ENCODE measurements at regions not wholly inside any gene's neighbourhood (a gene's known extent, or its start where the extent isn't known, plus 50 kb on each side); places are given as distances from the start of the nearest gene placed in this dataset.
"Not testable (repeated sequence)": the region's sequence is repeated elsewhere in the genome, so short reads cannot be mapped to it uniquely, and the experiment has no call there.

- Histone ChIP-seq H3K4me1 (ENCODE audit: control insufficient read depth in 5 of 5, insufficient read depth in 5 of 5, low read length in 5 of 5) (no peaks in the 10 kb centered on the region), H3K4me3 (ENCODE audit: low read depth in 1 of 5, low read length in 5 of 5) (no peak overlapping the region), H3K9ac (ENCODE audit: low read length in 5 of 5) (no peak overlapping the region), H3K27ac (ENCODE audit: low read depth, low read length) (no peak overlapping the region), H3K36me3 (ENCODE audit: control insufficient read depth in 5 of 5, insufficient read depth in 5 of 5, low read length in 5 of 5) (no peaks in the 10 kb centered on the region), H3K9me3 (ENCODE audit: control insufficient read depth in 5 of 5, low read length in 5 of 5) (no peaks in the 10 kb centered on the region), H3K27me3 (ENCODE audit: control insufficient read depth in 5 of 5, insufficient read depth in 4 of 5, low read length in 5 of 5) (no peaks in the 10 kb centered on the region)
Measured at GRCh38 chr5:101796427-101796826, 499.7 kb downstream of the SLCO4C1 start.

DNA sequence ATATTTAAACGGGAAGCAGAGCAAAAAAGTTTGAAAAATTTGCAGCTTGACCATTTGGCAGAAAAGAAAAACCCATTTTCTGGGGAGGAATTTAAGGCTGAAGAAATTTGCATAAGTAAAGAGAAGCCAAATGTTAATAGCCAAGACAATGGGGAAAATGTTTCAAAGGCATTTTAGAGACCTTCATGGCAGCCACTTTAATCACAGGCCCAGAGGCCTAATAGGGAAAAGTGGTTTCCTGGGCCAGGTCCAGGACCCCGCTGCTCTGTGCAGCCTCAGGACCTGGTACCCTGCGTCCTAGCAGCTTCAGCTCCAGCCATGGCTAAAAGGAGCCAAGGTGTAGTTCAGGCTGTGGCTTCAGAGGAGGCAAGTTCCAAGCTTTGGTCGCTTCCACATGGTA is 507.3 kb downstream of the SLCO4C1 start:
- no peak overlapping the region for H3K9ac ChIP-seq (ENCODE audit: low read length in 5 of 5)
- no peak overlapping the region for H3K27ac ChIP-seq (ENCODE audit: low read depth, low read length)
- H3K27me3 ChIP-seq (ENCODE audit: control insufficient read depth in 5 of 5, insufficient read depth in 4 of 5, low read length in 5 of 5) = no peaks in the 10 kb centered on the region
- H3K36me3 ChIP-seq (ENCODE audit: control insufficient read depth in 5 of 5, insufficient read depth in 5 of 5, low read length in 5 of 5) = no peaks in the 10 kb centered on the region
- H3K9me3 ChIP-seq (ENCODE audit: control insufficient read depth in 5 of 5, low read length in 5 of 5) = no peaks in the 10 kb centered on the region
- no peaks in the 10 kb centered on the region for H3K4me1 ChIP-seq (ENCODE audit: control insufficient read depth in 5 of 5, insufficient read depth in 5 of 5, low read length in 5 of 5)
- no peak overlapping the region for H3K4me3 ChIP-seq (ENCODE audit: low read depth in 1 of 5, low read length in 5 of 5)

DNA sequence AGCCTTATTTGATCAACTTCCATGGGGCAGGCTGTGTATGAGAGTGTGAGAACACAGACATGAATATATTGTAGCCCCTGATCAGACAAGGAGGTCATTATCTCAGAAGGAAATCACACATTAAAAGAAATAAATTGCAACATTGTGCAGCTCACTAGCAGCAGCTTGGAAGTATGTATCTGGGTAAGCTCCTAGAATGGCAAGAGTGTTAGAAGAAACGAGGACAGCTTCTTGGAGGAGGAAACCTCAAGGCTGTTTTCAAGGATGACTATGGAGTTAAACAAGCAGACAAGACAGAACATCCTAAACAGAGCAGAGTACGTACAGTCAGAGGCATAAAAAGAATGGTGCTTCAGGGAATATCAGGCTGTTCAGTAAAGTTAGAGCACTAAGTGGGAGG is 511.0 kb downstream of the SLCO4C1 start:
- Histone ChIP-seq H3K27me3 (ENCODE audit: control insufficient read depth in 5 of 5, insufficient read depth in 4 of 5, low read length in 5 of 5) (no peaks in the 10 kb centered on the region), H3K4me1 (ENCODE audit: control insufficient read depth in 5 of 5, insufficient read depth in 5 of 5, low read length in 5 of 5) (peaks cover 0 to 7% (median 0%) of the 10 kb centered on the region in 5 donors), H3K9ac (ENCODE audit: low read length in 5 of 5) (no peak overlapping the region), H3K36me3 (ENCODE audit: control insufficient read depth in 5 of 5, insufficient read depth in 5 of 5, low read length in 5 of 5) (no peaks in the 10 kb centered on the region), H3K4me3 (ENCODE audit: low read depth in 1 of 5, low read length in 5 of 5) (no peak overlapping the region), H3K27ac (ENCODE audit: low read depth, low read length) (no peak overlapping the region), H3K9me3 (ENCODE audit: control insufficient read depth in 5 of 5, low read length in 5 of 5) (no peaks in the 10 kb centered on the region)

DNA sequence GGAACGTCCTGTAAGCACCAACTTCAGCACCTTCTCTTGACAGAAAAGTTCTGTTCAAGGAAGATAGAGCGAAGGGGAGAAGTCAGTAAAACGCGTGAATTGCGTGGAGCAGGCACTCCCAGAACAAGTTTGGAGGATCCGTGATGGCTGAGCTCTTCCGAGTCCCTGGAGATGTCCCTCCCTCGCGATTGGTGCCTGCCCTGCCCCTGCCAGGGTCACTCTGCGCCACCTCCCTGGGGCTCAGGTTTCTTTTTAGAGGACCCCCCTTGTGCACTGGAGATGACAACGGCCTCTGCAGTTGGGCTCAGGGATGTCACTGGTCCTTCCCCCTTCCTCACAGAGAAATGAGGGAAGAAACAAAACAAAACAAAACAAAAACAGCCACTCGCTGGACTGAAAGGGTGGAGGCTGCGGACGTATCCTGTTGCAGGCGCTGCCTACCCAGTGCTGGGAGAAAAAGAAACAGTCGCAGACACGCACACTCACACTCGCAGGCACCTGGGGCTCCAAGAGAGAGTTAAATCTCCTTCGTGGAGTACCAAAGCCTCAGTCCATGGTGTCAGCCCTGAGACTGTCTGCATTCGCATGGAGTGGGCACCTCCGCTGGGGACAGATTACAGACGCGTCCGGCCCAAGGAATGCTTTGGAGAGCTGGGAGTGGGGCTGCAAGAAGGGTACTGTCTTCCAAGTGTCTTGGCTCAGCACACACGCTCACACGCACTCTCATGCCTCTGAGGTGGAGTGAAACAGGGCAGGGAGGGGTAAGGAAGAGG is 512.7 kb downstream of the SLCO4C1 start:
- Histone ChIP-seq H3K4me3 (ENCODE audit: low read depth in 1 of 5, low read length in 5 of 5) (peak overlapping the region in 4 of 5 donors; percentile 44 to 77 (median 61)), H3K9ac (ENCODE audit: low read length in 5 of 5) (no peak overlapping the region), H3K27ac (ENCODE audit: low read depth, low read length) (no peak overlapping the region)

GRCh38 chr5:101782352-101783103 is 513.6 kb downstream of the SLCO4C1 start:
- Histone ChIP-seq H3K36me3 (ENCODE audit: control insufficient read depth in 5 of 5, insufficient read depth in 5 of 5, low read length in 5 of 5) (no peaks in the 10 kb centered on the region), H3K9ac (ENCODE audit: low read length in 5 of 5) (no peak overlapping the region), H3K9me3 (ENCODE audit: control insufficient read depth in 5 of 5, low read length in 5 of 5) (peaks cover 0 to 3% (median 0%) of the 10 kb centered on the region in 5 donors), H3K4me3 (ENCODE audit: low read depth in 1 of 5, low read length in 5 of 5) (peak overlapping the region in 1 of 5 donors; percentile 3), H3K27ac (ENCODE audit: low read depth, low read length) (no peak overlapping the region), H3K4me1 (ENCODE audit: control insufficient read depth in 5 of 5, insufficient read depth in 5 of 5, low read length in 5 of 5) (peaks cover 0 to 7% (median 0%) of the 10 kb centered on the region in 5 donors), H3K27me3 (ENCODE audit: control insufficient read depth in 5 of 5, insufficient read depth in 4 of 5, low read length in 5 of 5) (no peaks in the 10 kb centered on the region)

More for the DNA sequence above, 512.7 kb downstream of the SLCO4C1 start:
- no peaks in the 10 kb centered on the region for H3K27me3 ChIP-seq (ENCODE audit: control insufficient read depth in 5 of 5, insufficient read depth in 4 of 5, low read length in 5 of 5)
- H3K4me1 ChIP-seq (ENCODE audit: control insufficient read depth in 5 of 5, insufficient read depth in 5 of 5, low read length in 5 of 5) = peaks cover 0 to 7% (median 0%) of the 10 kb centered on the region in 5 donors
- no peaks in the 10 kb centered on the region for H3K36me3 ChIP-seq (ENCODE audit: control insufficient read depth in 5 of 5, insufficient read depth in 5 of 5, low read length in 5 of 5)
- H3K9me3 ChIP-seq (ENCODE audit: control insufficient read depth in 5 of 5, low read length in 5 of 5) = peaks cover 0 to 3% (median 0%) of the 10 kb centered on the region in 5 donors

DNA sequence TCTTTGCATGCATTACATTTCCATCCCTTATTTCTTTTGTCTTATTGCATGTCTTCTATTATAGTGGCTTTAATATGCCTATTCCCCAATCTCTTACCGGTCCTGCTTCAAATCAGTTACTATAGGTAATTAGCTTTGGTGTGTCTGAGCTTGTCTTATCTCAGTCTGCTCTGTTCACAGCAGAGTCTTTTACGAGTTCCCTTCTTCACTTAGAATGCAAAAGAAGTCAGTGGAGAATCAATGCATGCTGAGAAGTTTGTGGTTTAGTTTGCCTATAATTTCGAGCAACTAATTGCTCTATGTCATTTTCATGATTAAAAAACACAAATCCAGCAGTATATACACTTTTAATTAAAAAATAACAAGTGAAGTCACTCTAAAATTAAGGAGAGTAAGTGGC is 545.0 kb downstream of the SLCO4C1 start:
- Histone ChIP-seq H3K9me3 (ENCODE audit: control insufficient read depth in 5 of 5, low read length in 5 of 5) (no peaks in the 10 kb centered on the region), H3K9ac (ENCODE audit: low read length in 5 of 5) (no peak overlapping the region), H3K27me3 (ENCODE audit: control insufficient read depth in 5 of 5, insufficient read depth in 4 of 5, low read length in 5 of 5) (no peaks in the 10 kb centered on the region), H3K36me3 (ENCODE audit: control insufficient read depth in 5 of 5, insufficient read depth in 5 of 5, low read length in 5 of 5) (no peaks in the 10 kb centered on the region), H3K27ac (ENCODE audit: low read depth, low read length) (no peak overlapping the region), H3K4me3 (ENCODE audit: low read depth in 1 of 5, low read length in 5 of 5) (no peak overlapping the region), H3K4me1 (ENCODE audit: control insufficient read depth in 5 of 5, insufficient read depth in 5 of 5, low read length in 5 of 5) (no peaks in the 10 kb centered on the region)

GRCh38 chr5:101743000-101743399 is 553.1 kb downstream of the SLCO4C1 start:
- not testable (repeated sequence) for H3K4me1 ChIP-seq (ENCODE audit: control insufficient read depth in 5 of 5, insufficient read depth in 5 of 5, low read length in 5 of 5); H3K4me3 ChIP-seq (ENCODE audit: low read depth in 1 of 5, low read length in 5 of 5); H3K9me3 ChIP-seq (ENCODE audit: control insufficient read depth in 5 of 5, low read length in 5 of 5); H3K27me3 ChIP-seq (ENCODE audit: control insufficient read depth in 5 of 5, insufficient read depth in 4 of 5, low read length in 5 of 5); H3K9ac ChIP-seq (ENCODE audit: low read length in 5 of 5); H3K36me3 ChIP-seq (ENCODE audit: control insufficient read depth in 5 of 5, insufficient read depth in 5 of 5, low read length in 5 of 5); H3K27ac ChIP-seq (ENCODE audit: low read depth, low read length)

GRCh38 chr5:101728933-101729332 is 567.2 kb downstream of the SLCO4C1 start:
- Histone ChIP-seq H3K36me3 (ENCODE audit: control insufficient read depth in 5 of 5, insufficient read depth in 5 of 5, low read length in 5 of 5) (no peaks in the 10 kb centered on the region), H3K4me3 (ENCODE audit: low read depth in 1 of 5, low read length in 5 of 5) (no peak overlapping the region), H3K4me1 (ENCODE audit: control insufficient read depth in 5 of 5, insufficient read depth in 5 of 5, low read length in 5 of 5) (no peaks in the 10 kb centered on the region)

GRCh38 chr5:101721543-101721942 is 574.5 kb downstream of the SLCO4C1 start:
- H3K27ac ChIP-seq (ENCODE audit: low read depth, low read length) = no peak overlapping the region
- H3K9me3 ChIP-seq (ENCODE audit: control insufficient read depth in 5 of 5, low read length in 5 of 5) = no peaks in the 10 kb centered on the region
- no peak overlapping the region for H3K4me3 ChIP-seq (ENCODE audit: low read depth in 1 of 5, low read length in 5 of 5)
- H3K4me1 ChIP-seq (ENCODE audit: control insufficient read depth in 5 of 5, insufficient read depth in 5 of 5, low read length in 5 of 5) = no peaks in the 10 kb centered on the region
- H3K27me3 ChIP-seq (ENCODE audit: control insufficient read depth in 5 of 5, insufficient read depth in 4 of 5, low read length in 5 of 5) = no peaks in the 10 kb centered on the region
- H3K36me3 ChIP-seq (ENCODE audit: control insufficient read depth in 5 of 5, insufficient read depth in 5 of 5, low read length in 5 of 5) = no peaks in the 10 kb centered on the region
- no peak overlapping the region for H3K9ac ChIP-seq (ENCODE audit: low read length in 5 of 5)

More at GRCh38 chr5:101728933-101729332, 567.2 kb downstream of the SLCO4C1 start:
- Histone ChIP-seq H3K9ac (ENCODE audit: low read length in 5 of 5) (no peak overlapping the region), H3K27me3 (ENCODE audit: control insufficient read depth in 5 of 5, insufficient read depth in 4 of 5, low read length in 5 of 5) (no peaks in the 10 kb centered on the region), H3K27ac (ENCODE audit: low read depth, low read length) (no peak overlapping the region), H3K9me3 (ENCODE audit: control insufficient read depth in 5 of 5, low read length in 5 of 5) (no peaks in the 10 kb centered on the region)

DNA sequence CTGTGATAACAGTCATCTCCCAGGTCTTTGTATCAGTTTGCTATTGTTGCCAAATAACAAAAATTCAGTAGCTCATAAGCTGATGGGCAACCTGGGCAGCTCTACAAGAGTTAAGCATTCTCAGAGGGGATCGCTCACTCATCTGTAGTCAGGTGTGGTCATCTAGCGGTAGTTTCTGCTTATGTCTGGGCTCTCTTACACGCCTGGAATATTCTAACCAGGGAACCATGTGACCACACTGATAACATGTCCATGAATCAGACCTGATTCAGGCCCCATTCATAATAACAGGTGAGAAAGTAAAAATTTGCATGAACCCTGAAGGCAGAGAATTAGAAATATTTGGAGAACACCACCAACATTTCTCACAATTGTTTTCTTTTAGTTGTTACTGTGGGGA is 576.1 kb downstream of the SLCO4C1 start:
- Histone ChIP-seq H3K9me3 (ENCODE audit: control insufficient read depth in 5 of 5, low read length in 5 of 5) (no peaks in the 10 kb centered on the region), H3K9ac (ENCODE audit: low read length in 5 of 5) (no peak overlapping the region), H3K4me1 (ENCODE audit: control insufficient read depth in 5 of 5, insufficient read depth in 5 of 5, low read length in 5 of 5) (no peaks in the 10 kb centered on the region), H3K27ac (ENCODE audit: low read depth, low read length) (no peak overlapping the region), H3K36me3 (ENCODE audit: control insufficient read depth in 5 of 5, insufficient read depth in 5 of 5, low read length in 5 of 5) (no peaks in the 10 kb centered on the region), H3K27me3 (ENCODE audit: control insufficient read depth in 5 of 5, insufficient read depth in 4 of 5, low read length in 5 of 5) (no peaks in the 10 kb centered on the region), H3K4me3 (ENCODE audit: low read depth in 1 of 5, low read length in 5 of 5) (no peak overlapping the region)
